SK-N-SH (cell line): ENCODE measurements at regions not wholly inside any gene's neighbourhood (a gene's known extent, or its start where the extent isn't known, plus 50 kb on each side); places are given as distances from the start of the nearest gene placed in this dataset.

Source experiments
- CTCF ChIA-PET: fragments of 300-600, 350-600 bp; formaldehyde crosslinking; extraction: SDS; loops from one replicate; lab custom pipeline; 2021; lab: Yijun Ruan, JAX
- POLR2A ChIA-PET: fragments of 350-600 bp; sonication (Branson Sonifier 250); formaldehyde crosslinking; extraction: SDS; loops from one replicate; lab custom pipeline; 2020; ENCODE audit warnings: antibody characterized with exemption, inconsistent platforms; lab: Yijun Ruan, JAX
- DNase-seq: peaks from one replicate; pipeline ENCODE4 v3.0.0; 2012
- H2AFZ ChIP-seq: fragments of 200-600 bp; sonication (generic); 2 replicates; pipeline ENCODE4 v1.8.1; 2016; ENCODE audit warnings: antibody characterized with exemption, mild to moderate bottlenecking, low read depth
- H3F3A ChIP-seq: fragments of 200-600 bp; sonication (generic); replicated peaks from 2 replicates; pipeline ENCODE3; 2016; ENCODE audit warnings: antibody characterized with exemption, mild to moderate bottlenecking; ENCODE audit not compliant: insufficient read depth
- H3K27ac ChIP-seq, 2 experiments: fragments of 200-500 bp in 1 of 2; fragments of 200-600 bp in 1 of 2; sonication (Bioruptor generic) in 1 of 2; sonication (generic), shearing (Covaris generic) in 1 of 2; 2 replicates each; pipeline versions ENCODE4 v1.5.1 to v1.6.1; 2014 to 2016; ENCODE audit warnings: low read depth in 2 of 2, inconsistent platforms in 1 of 2, low read length in 1 of 2, mild to moderate bottlenecking in 1 of 2, mixed read lengths in 1 of 2
- H3K27me3 ChIP-seq: fragments of 200-600 bp; sonication (generic), shearing (Covaris generic); 2 replicates; pipeline ENCODE4 v1.6.1; 2016; ENCODE audit warnings: mixed run types; ENCODE audit not compliant: insufficient read depth
- H3K36me3 ChIP-seq, 2 experiments: fragments of 200-500 bp in 1 of 2; fragments of 200-600 bp in 1 of 2; sonication (Bioruptor generic) in 1 of 2; sonication (generic) in 1 of 2; replicated peaks in 1 of 2; 2 replicates each; pipeline versions ENCODE3 to v1.5.1; 2014 to 2016; ENCODE audit warnings: low read length in 1 of 2, mild to moderate bottlenecking in 1 of 2; ENCODE audit not compliant: insufficient read depth in 2 of 2, control insufficient read depth in 1 of 2
- H3K4me1 ChIP-seq, 2 experiments: fragments of 200-500 bp in 1 of 2; fragments of 200-600 bp in 1 of 2; sonication (Bioruptor generic) in 1 of 2; sonication (generic), shearing (Covaris generic) in 1 of 2; 2 replicates each; pipeline versions ENCODE4 v1.5.1 to v1.6.1; 2014 to 2016; ENCODE audit warnings: low read depth in 1 of 2, low read length in 1 of 2, mixed run types in 1 of 2; ENCODE audit not compliant: insufficient read depth in 2 of 2, control insufficient read depth in 1 of 2
- H3K4me2 ChIP-seq: fragments of 200-600 bp; sonication (generic), shearing (Covaris generic); 2 replicates; pipeline ENCODE4 v1.6.1; 2017; ENCODE audit warnings: mixed run types
- H3K4me3 ChIP-seq, 2 experiments: fragments of 200-500 bp in 1 of 2; fragments of 200-600 bp in 1 of 2; sonication (Bioruptor generic) in 1 of 2; sonication (generic), shearing (Covaris generic) in 1 of 2; 2 replicates each; pipeline versions ENCODE4 v1.5.1 to v1.8.1; 2014 to 2016; ENCODE audit warnings: low read depth in 2 of 2, inconsistent platforms in 1 of 2, low read length in 1 of 2, mild to moderate bottlenecking in 1 of 2, mixed read lengths in 1 of 2, moderate library complexity in 1 of 2
- H3K79me2 ChIP-seq: fragments of 200-600 bp; sonication (generic); 2 replicates; pipeline ENCODE4 v1.8.1; 2017; ENCODE audit warnings: mild to moderate bottlenecking; ENCODE audit not compliant: insufficient read depth
- H3K9ac ChIP-seq: fragments of 200-600 bp; sonication (generic); 2 replicates; pipeline ENCODE4 v1.6.1; 2017; ENCODE audit warnings: mixed run types
- H3K9me2 ChIP-seq: fragments of 200-600 bp; sonication (generic); 2 replicates; pipeline ENCODE4 v1.6.1; 2017; ENCODE audit warnings: mixed run types
- H3K9me3 ChIP-seq: fragments of 200-600 bp; sonication (generic); 2 replicates; pipeline ENCODE4 v1.6.1; 2017; ENCODE audit warnings: mixed run types, mild to moderate bottlenecking, moderate library complexity
- H4K20me1 ChIP-seq: fragments of 200-600 bp; sonication (generic); 2 replicates; pipeline ENCODE4 v1.6.1; 2017; ENCODE audit warnings: mild to moderate bottlenecking, mixed run types; ENCODE audit not compliant: insufficient read depth
- CHD2 ChIP-seq: fragments of 150-350 bp; IDR thresholded peaks from 2 replicates; pipeline ENCODE4 v1.6.1; 2018; ENCODE audit warnings: low read length; ENCODE audit not compliant: partially characterized antibody
- CTCF ChIP-seq: fragments of 200-600 bp; sonication (generic); IDR thresholded peaks from 2 replicates; pipeline ENCODE4 v1.6.1; 2017; ENCODE audit warnings: antibody characterized with exemption, mild to moderate bottlenecking, moderate library complexity
- EZH2phosphoT487 ChIP-seq: fragments of 200-600 bp; sonication (generic); IDR thresholded peaks from 2 replicates; pipeline ENCODE4 v1.6.1; 2017; ENCODE audit warnings: low read depth, mixed run types, mild to moderate bottlenecking, antibody characterized with exemption, moderate library complexity, borderline replicate concordance
- FOXM1 ChIP-seq: IDR thresholded peaks from 2 replicates; pipeline ENCODE4 v1.4.0; 2012; ENCODE audit warnings: low read depth, mild to moderate bottlenecking
- IRF3 ChIP-seq: fragments of 150-350 bp; IDR thresholded peaks from 2 replicates; pipeline ENCODE4 v1.6.1; 2016; ENCODE audit warnings: mild to moderate bottlenecking, low read depth, low read length
- MXI1 ChIP-seq: IDR thresholded peaks from 2 replicates; pipeline ENCODE4 v1.6.1; 2012; ENCODE audit warnings: mild to moderate bottlenecking, low read depth, low read length, improper control_type of control experiment
- POLR2AphosphoS5 ChIP-seq: IDR thresholded peaks from 2 replicates; pipeline ENCODE4 v1.6.1; 2012; ENCODE audit warnings: low read depth, low read length
- RAD21 ChIP-seq: IDR thresholded peaks from 2 replicates; pipeline ENCODE4 v1.6.1; 2012; ENCODE audit warnings: mild to moderate bottlenecking, low read length
- RCOR1 ChIP-seq: fragments of 150-350 bp; IDR thresholded peaks from 2 replicates; pipeline ENCODE4 v1.6.1; 2017; ENCODE audit warnings: antibody characterized with exemption, low read length
- REST ChIP-seq: IDR thresholded peaks from 2 replicates; pipeline ENCODE4 v1.6.1; 2012; ENCODE audit warnings: mild to moderate bottlenecking, low read depth, low read length, moderate library complexity
- RFX5 ChIP-seq: IDR thresholded peaks from 2 replicates; pipeline ENCODE4 v1.6.1; 2012; ENCODE audit warnings: mild to moderate bottlenecking, improper control_type of control experiment, low read length
- SIN3A ChIP-seq: IDR thresholded peaks from 2 replicates; pipeline ENCODE4 v1.6.1; 2012; ENCODE audit warnings: low read depth, mild to moderate bottlenecking, low read length, moderate library complexity, borderline replicate concordance
- SMC3 ChIP-seq: IDR thresholded peaks from 2 replicates; pipeline ENCODE4 v1.6.1; 2012; ENCODE audit warnings: low read depth, low read length, improper control_type of control experiment
- TCF12 ChIP-seq: IDR thresholded peaks from 2 replicates; pipeline ENCODE4 v1.4.0; 2012
- TEAD4 ChIP-seq: IDR thresholded peaks from 2 replicates; pipeline ENCODE4 v1.4.0; 2012; ENCODE audit warnings: mild to moderate bottlenecking, borderline replicate concordance; ENCODE audit not compliant: insufficient read depth
- USF1 ChIP-seq: IDR thresholded peaks from 2 replicates; pipeline ENCODE4 v1.4.0; 2012; ENCODE audit warnings: low read depth, borderline replicate concordance
- USF2 ChIP-seq: fragments of 150-350 bp; IDR thresholded peaks from 2 replicates; pipeline ENCODE4 v1.6.1; 2017; ENCODE audit warnings: antibody characterized with exemption, low read length, low read depth, borderline replicate concordance
- YY1 ChIP-seq: IDR thresholded peaks from 2 replicates; pipeline ENCODE4 v1.4.0; 2012; ENCODE audit warnings: low read depth, mild to moderate bottlenecking
- ZBTB33 ChIP-seq: IDR thresholded peaks from 2 replicates; pipeline ENCODE4 v1.4.0; 2012; ENCODE audit warnings: low read depth, borderline replicate concordance
- WGBS: methylation state at CpG from one replicate; pipeline ENCODE4 v1.1.6; 2017; ENCODE audit warnings: low lambda C conversion rate; 5-methylcytosine and 5-hydroxymethylcytosine counted together

- WGBS, result 2% methylated on average over 3 of the region's 3 CpGs
- no peak overlapping the region for H3K4me3 ChIP-seq
- H3K27ac ChIP-seq, result no peak overlapping the region
- no peaks in the 10 kb centered on the region for H3F3A ChIP-seq
- H3K36me3 ChIP-seq, result no peaks in the 10 kb centered on the region
- no peaks in the 10 kb centered on the region for H3K9me3 ChIP-seq
- H3K9me2 ChIP-seq, result no peaks in the 10 kb centered on the region
- no peak for TF ChIP-seq EZH2phosphoT487
- no peak for TF ChIP-seq TEAD4
- TF ChIP-seq RAD21, result no peak
- TF ChIP-seq TCF12, result no peak
- TF ChIP-seq SIN3A, result no peak
- no peak for TF ChIP-seq SMC3
- TF ChIP-seq FOXM1, result no peak
- no peak for TF ChIP-seq CHD2
- TF ChIP-seq RCOR1, result no peak
- no peak for TF ChIP-seq USF2
- no peak for TF ChIP-seq CTCF
- TF ChIP-seq ZBTB33, result no peak
- TF ChIP-seq MXI1, result no peak
- TF ChIP-seq POLR2AphosphoS5, result no peak
- no peak for TF ChIP-seq IRF3
- TF ChIP-seq RFX5, result no peak
- no peak for TF ChIP-seq REST
- TF ChIP-seq YY1, result no peak
- TF ChIP-seq USF1, result no peak
- H3K79me2 ChIP-seq, result no peaks in the 10 kb centered on the region
- H2AFZ ChIP-seq, result no peak overlapping the region
- POLR2A ChIA-PET, result no interaction called here
- no peak overlapping the region for H3K9ac ChIP-seq
- DNase-seq, result no peak
- no peaks in the 10 kb centered on the region for H3K4me1 ChIP-seq
- H4K20me1 ChIP-seq, result no peaks in the 10 kb centered on the region
- CTCF ChIA-PET, result no interaction called here
- no peaks in the 10 kb centered on the region for H3K27me3 ChIP-seq
- H3K4me2 ChIP-seq, result no peak overlapping the region
Observed at GRCh38 chr9:11546231-11546630, 933.4 kb upstream of the PTPRD start.
